ENCODE measurements at regions not wholly inside any gene's neighbourhood (a gene's known extent, or its start where the extent isn't known, plus 50 kb on each side); places are given as distances from the start of the nearest gene placed in this dataset.
"Not testable (repeated sequence)": the region's sequence is repeated elsewhere in the genome, so short reads cannot be mapped to it uniquely, and the experiment has no call there.

- DNase-seq (ENCODE audit: low read depth) = no peak
Observed at GRCh38 chr7:90064370-90064769, 89.9 kb upstream of the STEAP1 start.

DNA sequence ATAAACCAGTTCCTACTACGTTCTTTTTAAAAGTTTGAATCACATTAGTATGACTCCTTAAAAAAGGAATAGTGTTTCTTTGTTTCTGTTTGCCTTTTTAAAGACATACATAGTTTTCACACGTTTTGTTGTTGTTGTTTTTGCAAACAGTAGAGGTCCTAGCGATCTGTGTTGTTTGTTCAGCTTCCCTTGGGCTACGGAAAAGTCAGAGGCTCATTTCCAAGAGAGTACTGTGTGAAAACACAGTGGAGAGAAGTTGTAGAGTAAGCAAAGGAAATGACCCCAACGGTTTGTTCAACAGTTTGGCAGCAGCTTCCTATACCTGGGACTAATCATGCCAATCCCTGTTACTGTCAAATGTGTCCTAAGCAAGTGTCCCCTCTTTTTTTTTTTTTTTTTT lies 87.1 kb upstream of the STEAP1 start:
- no peak overlapping the region for H3K4me3 ChIP-seq (ENCODE audit: low read depth, low read length)
- no peak for DNase-seq (ENCODE audit: low read depth)
- TF ChIP-seq CTCF (conservative IDR thresholded peaks at IDR 0.05; ENCODE audit: low read depth, low read length) = no peak

More at GRCh38 chr7:90064370-90064769, 89.9 kb upstream of the STEAP1 start:
- no peak overlapping the region for H3K4me3 ChIP-seq (ENCODE audit: low read depth, low read length)
- no peak for TF ChIP-seq CTCF (conservative IDR thresholded peaks at IDR 0.05; ENCODE audit: low read depth, low read length)

GRCh38 chr7:90070238-90070637 lies 84.0 kb upstream of the STEAP1 start:
- DNase-seq (ENCODE audit: low read depth); H3K4me3 ChIP-seq (ENCODE audit: low read depth, low read length): not testable (repeated sequence)

DNA sequence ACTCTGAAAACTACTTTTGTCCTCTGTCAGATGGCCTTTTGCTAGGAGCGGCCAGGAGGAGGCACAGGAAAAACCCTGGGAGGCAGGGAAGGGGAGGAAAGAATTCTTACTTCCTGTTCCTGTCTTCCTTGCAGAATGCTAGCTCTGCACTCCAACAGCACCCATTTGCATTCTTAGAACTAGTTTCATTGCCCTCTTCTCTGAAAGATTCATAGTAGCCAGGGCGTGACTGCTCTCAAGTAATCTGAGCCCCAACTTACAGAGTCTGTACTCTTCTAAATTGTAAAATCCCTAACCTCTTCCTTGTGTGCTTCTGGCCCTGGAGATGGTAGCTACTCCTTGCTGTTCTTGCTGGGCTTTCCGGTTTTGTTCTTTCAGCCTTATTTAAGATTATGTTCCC lies 75.3 kb upstream of the STEAP1 start:
- no peak overlapping the region for H3K4me3 ChIP-seq (ENCODE audit: low read depth, low read length)
- no peak for DNase-seq (ENCODE audit: low read depth)
- TF ChIP-seq CTCF (conservative IDR thresholded peaks at IDR 0.05; ENCODE audit: low read depth, low read length) = no peak

DNA sequence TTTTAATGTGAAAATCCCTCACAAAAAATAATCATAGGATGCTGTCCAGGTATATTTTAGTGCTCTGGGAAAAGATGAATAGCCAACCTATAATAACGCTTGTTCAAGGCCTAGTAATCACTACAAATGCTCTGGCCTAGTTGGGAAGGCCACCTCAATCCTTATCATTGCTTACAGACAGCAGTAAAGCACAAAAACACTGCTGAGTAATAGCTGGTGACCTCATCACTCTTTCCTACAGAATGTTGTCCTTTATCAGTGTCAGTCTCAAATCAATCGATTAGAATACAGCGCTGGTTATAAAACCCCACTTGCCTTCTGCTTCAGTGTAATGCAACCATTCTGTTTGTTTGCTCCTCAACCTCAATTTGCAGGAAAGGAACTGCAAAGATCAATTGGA lies 72.6 kb upstream of the STEAP1 start:
- no peak overlapping the region for H3K4me3 ChIP-seq (ENCODE audit: low read depth, low read length)
- TF ChIP-seq CTCF (conservative IDR thresholded peaks at IDR 0.05; ENCODE audit: low read depth, low read length) = no peak
- DNase-seq (ENCODE audit: low read depth) = no peak

- H3K4me3 ChIP-seq (ENCODE audit: low read depth, low read length) = no peak overlapping the region
- DNase-seq (ENCODE audit: low read depth) = no peak
- TF ChIP-seq CTCF (conservative IDR thresholded peaks at IDR 0.05; ENCODE audit: low read depth, low read length) = no peak
Observed at GRCh38 chr7:90092506-90092905, 61.8 kb upstream of the STEAP1 start.

GRCh38 chr7:90094030-90094429 lies 60.2 kb upstream of the STEAP1 start:
- no peak for DNase-seq (ENCODE audit: low read depth)
- TF ChIP-seq CTCF (conservative IDR thresholded peaks at IDR 0.05; ENCODE audit: low read depth, low read length) = no peak
- H3K4me3 ChIP-seq (ENCODE audit: low read depth, low read length) = no peak overlapping the region
